Hematopoietic multipotent progenitor cell treated with erythropoietin and hydrocortisone succinate and interleukin-3 and kit ligand, for 8 days (in vitro differentiated cells): ENCODE measurements at regions not wholly inside any gene's neighbourhood (a gene's known extent, or its start where the extent isn't known, plus 50 kb on each side); places are given as distances from the start of the nearest gene placed in this dataset.
"Not testable (repeated sequence)": the region's sequence is repeated elsewhere in the genome, so short reads cannot be mapped to it uniquely, and the experiment has no call there.

Experiments
- DNase-seq: peaks from one replicate; pipeline ENCODE4 v3.0.0-alpha.2; 2015

GRCh38 chr16:17983114-17983513, 353.4 kb downstream of the NPIPA8 start:
- no peak for DNase-seq

- DNase-seq = no peak
These were observed 359.3 kb downstream of the NPIPA8 start for GRCh38 chr16:17977260-17977659.

- DNase-seq = no peak
These were observed 364.0 kb downstream of the NPIPA8 start for GRCh38 chr16:17972460-17972943.

GRCh38 chr16:17970816-17971331, 365.7 kb downstream of the NPIPA8 start:
- DNase-seq = no peak

GRCh38 chr16:17970157-17970765, 366.3 kb downstream of the NPIPA8 start:
- DNase-seq = no peak

- DNase-seq = no peak
These were observed 371.2 kb downstream of the NPIPA8 start for GRCh38 chr16:17965133-17965900.

- no peak for DNase-seq
These were observed 372.3 kb downstream of the NPIPA8 start for GRCh38 chr16:17964196-17964595.

- no peak for DNase-seq
These were observed 373.2 kb downstream of the NPIPA8 start for GRCh38 chr16:17963185-17963836.

GRCh38 chr16:17962726-17963125, 373.8 kb downstream of the NPIPA8 start:
- no peak for DNase-seq

GRCh38 chr16:17961822-17962221, 374.7 kb downstream of the NPIPA8 start:
- not testable (repeated sequence) for DNase-seq

- no peak for DNase-seq
These were observed 385.2 kb downstream of the NPIPA8 start for GRCh38 chr16:17951378-17951777.

GRCh38 chr16:17949982-17950250, 386.6 kb downstream of the NPIPA8 start:
- no peak for DNase-seq

- DNase-seq = peak; percentile 35
These were observed 387.2 kb downstream of the NPIPA8 start for GRCh38 chr16:17949141-17949981.

GRCh38 chr16:17947637-17948036, 388.9 kb downstream of the NPIPA8 start:
- DNase-seq = no peak

- no peak for DNase-seq
These were observed 389.4 kb downstream of the NPIPA8 start for GRCh38 chr16:17947165-17947564.

GRCh38 chr16:17945080-17945601, 391.4 kb downstream of the NPIPA8 start:
- no peak for DNase-seq

GRCh38 chr16:17944345-17944744, 392.2 kb downstream of the NPIPA8 start:
- no peak for DNase-seq

- no peak for DNase-seq
These were observed 394.5 kb downstream of the NPIPA8 start for GRCh38 chr16:17942067-17942466.

- no peak for DNase-seq
These were observed 395.8 kb downstream of the NPIPA8 start for GRCh38 chr16:17940584-17941364.

GRCh38 chr16:17939723-17940122, 396.8 kb downstream of the NPIPA8 start:
- DNase-seq = no peak

- DNase-seq = no peak
These were observed 397.4 kb downstream of the NPIPA8 start for GRCh38 chr16:17939122-17939536.

GRCh38 chr16:17938546-17938945, 398.0 kb downstream of the NPIPA8 start:
- no peak for DNase-seq
